ENCODE measurements at regions not wholly inside any gene's neighbourhood (a gene's known extent, or its start where the extent isn't known, plus 50 kb on each side); places are given as distances from the start of the nearest gene placed in this dataset.

DNA sequence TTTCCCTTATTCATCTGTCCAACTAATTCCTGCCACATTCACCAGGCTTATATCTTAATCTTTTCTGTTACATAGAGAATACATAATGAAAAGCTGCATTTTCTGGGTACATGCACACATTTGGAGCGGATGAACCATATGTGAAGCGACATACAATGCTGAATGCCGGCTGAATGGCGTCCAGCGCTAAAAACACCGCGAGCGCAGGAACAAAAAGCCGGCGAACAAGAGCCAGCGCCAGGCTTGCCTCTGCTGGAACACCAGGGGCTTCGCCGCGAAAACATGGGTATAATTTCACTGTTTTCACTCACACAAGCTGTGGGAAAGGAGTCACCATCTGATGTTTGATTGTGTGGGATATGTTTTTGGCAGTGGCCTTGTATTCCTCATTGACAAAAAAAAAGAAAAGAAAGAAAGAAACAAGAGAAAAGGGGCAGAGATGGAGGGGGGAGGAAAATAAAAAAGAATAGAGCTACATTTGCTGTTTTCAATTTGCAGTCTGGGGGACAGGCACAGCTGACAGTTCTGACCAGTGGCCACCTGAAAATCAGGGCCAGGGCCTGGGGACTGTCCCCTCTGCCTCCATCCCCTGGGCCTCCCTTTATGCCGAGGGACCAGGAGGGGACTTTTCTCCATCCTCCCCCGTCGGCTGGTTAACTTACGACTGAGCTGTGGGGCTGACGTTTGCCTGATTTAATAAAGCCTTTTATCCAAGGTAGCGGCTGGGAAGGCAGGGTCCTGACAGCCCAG, 70.2 kb upstream of the OLIG2 start:
- Histone ChIP-seq H3K79me2 (ENCODE audit: insufficient read depth, low read depth) (no peaks in the 10 kb centered on the region), H4K20me1 (ENCODE audit: insufficient read depth) (no peaks in the 10 kb centered on the region), H3K4me1 (ENCODE audit: low read depth, poor library complexity, severe bottlenecking) (no peaks in the 10 kb centered on the region), H3K4me2 (no peak overlapping the region), H3K9ac (no peak overlapping the region), H2AFZ (ENCODE audit: low read depth) (no peak overlapping the region), H3K27me3 (ENCODE audit: insufficient read depth, low read depth) (no peaks in the 10 kb centered on the region), H3K27ac (no peak overlapping the region), H3K4me3 (IDR thresholded peaks at IDR 0.05; ENCODE audit: insufficient read depth, low read depth, low read length) (no peak overlapping the region), H3K36me3 (ENCODE audit: insufficient read depth) (no peaks in the 10 kb centered on the region)
- TF ChIP-seq, protein P1, sequence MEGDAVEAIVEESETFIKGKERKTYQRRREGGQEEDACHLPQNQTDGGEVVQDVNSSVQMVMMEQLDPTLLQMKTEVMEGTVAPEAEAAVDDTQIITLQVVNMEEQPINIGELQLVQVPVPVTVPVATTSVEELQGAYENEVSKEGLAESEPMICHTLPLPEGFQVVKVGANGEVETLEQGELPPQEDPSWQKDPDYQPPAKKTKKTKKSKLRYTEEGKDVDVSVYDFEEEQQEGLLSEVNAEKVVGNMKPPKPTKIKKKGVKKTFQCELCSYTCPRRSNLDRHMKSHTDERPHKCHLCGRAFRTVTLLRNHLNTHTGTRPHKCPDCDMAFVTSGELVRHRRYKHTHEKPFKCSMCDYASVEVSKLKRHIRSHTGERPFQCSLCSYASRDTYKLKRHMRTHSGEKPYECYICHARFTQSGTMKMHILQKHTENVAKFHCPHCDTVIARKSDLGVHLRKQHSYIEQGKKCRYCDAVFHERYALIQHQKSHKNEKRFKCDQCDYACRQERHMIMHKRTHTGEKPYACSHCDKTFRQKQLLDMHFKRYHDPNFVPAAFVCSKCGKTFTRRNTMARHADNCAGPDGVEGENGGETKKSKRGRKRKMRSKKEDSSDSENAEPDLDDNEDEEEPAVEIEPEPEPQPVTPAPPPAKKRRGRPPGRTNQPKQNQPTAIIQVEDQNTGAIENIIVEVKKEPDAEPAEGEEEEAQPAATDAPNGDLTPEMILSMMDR (conservative IDR thresholded peaks at IDR 0.05; ENCODE audit: low read depth, low read length), result no peak

DNA sequence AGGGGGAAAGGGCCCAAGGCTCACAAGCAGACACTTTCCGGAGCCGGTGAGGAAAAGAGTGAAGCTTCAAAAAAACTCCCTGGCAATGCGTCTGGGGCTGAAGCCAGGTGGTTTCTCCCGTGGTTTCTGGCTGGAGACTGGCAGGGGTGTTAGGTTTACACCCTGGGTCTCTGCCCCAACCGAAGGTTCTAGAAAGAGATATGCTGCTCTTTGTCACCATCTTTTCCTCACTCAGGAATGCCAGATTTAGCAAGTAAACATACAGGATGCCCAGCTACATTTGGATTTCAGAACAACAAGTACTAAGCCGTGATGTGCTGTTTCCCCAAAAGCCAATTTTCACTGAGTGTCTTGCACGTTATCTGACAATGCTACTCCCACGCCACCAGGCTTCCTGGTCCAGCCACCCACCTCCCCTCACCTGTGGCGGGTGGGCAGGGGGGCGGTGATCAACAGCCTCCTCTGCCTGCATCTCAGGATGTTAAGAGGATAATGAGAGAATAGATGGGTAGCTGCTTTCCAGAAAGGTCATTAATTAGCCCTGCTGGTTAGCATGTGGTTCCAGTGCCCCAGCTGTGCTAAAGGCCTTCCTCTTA, 69.6 kb upstream of the OLIG2 start:
- Histone ChIP-seq H3K4me1 (ENCODE audit: low read depth, poor library complexity, severe bottlenecking) (no peaks in the 10 kb centered on the region), H3K4me3 (IDR thresholded peaks at IDR 0.05; ENCODE audit: insufficient read depth, low read depth, low read length) (no peak overlapping the region), H3K36me3 (ENCODE audit: insufficient read depth) (no peaks in the 10 kb centered on the region), H4K20me1 (ENCODE audit: insufficient read depth) (no peaks in the 10 kb centered on the region), H3K4me2 (no peak overlapping the region), H3K27me3 (ENCODE audit: insufficient read depth, low read depth) (no peaks in the 10 kb centered on the region), H3K9ac (no peak overlapping the region), H2AFZ (ENCODE audit: low read depth) (no peak overlapping the region), H3K27ac (no peak overlapping the region), H3K79me2 (ENCODE audit: insufficient read depth, low read depth) (no peaks in the 10 kb centered on the region)
- TF ChIP-seq, protein P1 (conservative IDR thresholded peaks at IDR 0.05; ENCODE audit: low read depth, low read length), result no peak

DNA sequence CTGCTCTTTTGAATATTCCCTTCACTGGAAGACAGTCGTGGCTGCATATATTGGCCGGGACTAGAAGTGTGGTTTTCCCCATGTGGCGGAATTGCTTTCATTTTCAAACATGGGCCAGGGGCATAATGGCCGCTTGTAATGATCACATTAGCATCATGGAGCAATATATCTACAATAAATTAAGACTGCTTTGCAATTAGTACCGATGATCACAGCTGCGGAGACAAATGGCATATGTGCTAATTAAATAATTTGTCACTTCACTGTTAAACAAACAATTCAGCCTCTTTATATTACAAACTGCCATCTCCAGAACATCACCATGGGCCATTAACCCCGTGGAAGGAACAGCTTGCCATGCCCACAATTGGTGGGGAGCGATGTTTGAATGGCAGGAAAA, 68.2 kb upstream of the OLIG2 start:
- TF ChIP-seq, protein P1 (conservative IDR thresholded peaks at IDR 0.05; ENCODE audit: low read depth, low read length), result no peak
- H3K36me3 ChIP-seq (ENCODE audit: insufficient read depth), result no peaks in the 10 kb centered on the region
- no peak overlapping the region for H2AFZ ChIP-seq (ENCODE audit: low read depth)
- no peaks in the 10 kb centered on the region for H4K20me1 ChIP-seq (ENCODE audit: insufficient read depth)
- H3K79me2 ChIP-seq (ENCODE audit: insufficient read depth, low read depth), result no peaks in the 10 kb centered on the region
- no peak overlapping the region for H3K4me3 ChIP-seq (IDR thresholded peaks at IDR 0.05; ENCODE audit: insufficient read depth, low read depth, low read length)
- H3K4me2 ChIP-seq, result no peak overlapping the region
- no peak overlapping the region for H3K27ac ChIP-seq
- no peak overlapping the region for H3K9ac ChIP-seq
- no peaks in the 10 kb centered on the region for H3K4me1 ChIP-seq (ENCODE audit: low read depth, poor library complexity, severe bottlenecking)
- no peaks in the 10 kb centered on the region for H3K27me3 ChIP-seq (ENCODE audit: insufficient read depth, low read depth)

DNA sequence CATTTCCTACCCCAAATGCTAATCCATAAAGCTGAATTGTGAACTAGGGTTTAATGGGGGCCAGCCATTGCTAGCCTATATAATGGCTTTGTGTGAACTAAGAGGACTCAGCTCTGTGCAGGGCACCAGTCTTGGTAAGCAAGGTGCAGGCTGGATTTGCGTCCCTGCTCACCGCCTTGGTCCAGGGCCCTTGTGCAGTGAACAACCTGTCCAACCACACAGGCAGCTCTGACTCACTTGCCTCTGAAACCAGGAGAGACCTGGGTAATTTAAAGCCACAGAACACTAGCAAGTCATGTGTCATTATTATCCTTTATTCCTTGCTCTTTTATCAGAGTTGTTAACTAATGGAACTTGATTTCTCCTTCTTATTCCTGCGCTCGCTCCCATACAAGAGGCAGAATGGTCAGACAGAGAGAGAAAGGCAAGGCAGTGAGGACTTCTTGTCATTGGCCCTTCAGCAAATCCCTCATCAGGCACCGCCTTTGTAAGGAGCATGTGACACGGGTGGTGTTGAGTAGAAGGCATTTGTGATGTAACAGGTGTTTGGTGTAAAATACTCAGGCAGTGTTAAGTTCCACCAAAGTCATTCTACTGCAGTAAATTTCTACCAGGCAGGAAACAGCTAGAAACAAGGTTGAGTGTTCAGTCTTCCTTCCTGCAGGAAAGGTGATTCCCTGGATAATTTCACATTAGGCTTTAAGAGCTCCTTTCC, 67.3 kb upstream of the OLIG2 start:
- Histone ChIP-seq H3K36me3 (ENCODE audit: insufficient read depth) (no peaks in the 10 kb centered on the region), H3K9ac (no peak overlapping the region), H4K20me1 (ENCODE audit: insufficient read depth) (no peaks in the 10 kb centered on the region), H3K4me2 (no peak overlapping the region), H3K4me3 (IDR thresholded peaks at IDR 0.05; ENCODE audit: insufficient read depth, low read depth, low read length) (no peak overlapping the region), H3K27ac (no peak overlapping the region), H3K4me1 (ENCODE audit: low read depth, poor library complexity, severe bottlenecking) (no peaks in the 10 kb centered on the region), H3K79me2 (ENCODE audit: insufficient read depth, low read depth) (no peaks in the 10 kb centered on the region), H3K27me3 (ENCODE audit: insufficient read depth, low read depth) (no peaks in the 10 kb centered on the region), H2AFZ (ENCODE audit: low read depth) (no peak overlapping the region)
- TF ChIP-seq, protein P1 (conservative IDR thresholded peaks at IDR 0.05; ENCODE audit: low read depth, low read length), result no peak
